K562 (cell line): ENCODE measurements at regions not wholly inside any gene's neighbourhood (a gene's known extent, or its start where the extent isn't known, plus 50 kb on each side); places are given as distances from the start of the nearest gene placed in this dataset.

ENCODE experiments used
- CBX2 ChIP-seq: fragments of 200-600 bp; sonication (generic); IDR thresholded peaks from one replicate; pipeline ENCODE4 v1.6.1; 2012; ENCODE audit warnings: mild to moderate bottlenecking, low read length, inconsistent platforms; ENCODE audit not compliant: insufficient read depth, poor library complexity, severe bottlenecking
- CEBPB ChIP-seq: fragments of 450-650 bp; IDR thresholded peaks from 2 replicates; pipeline ENCODE4 v1.6.1; 2016; ENCODE audit warnings: missing genetic modification characterization, missing compliant biosample characterization
- CSDE1 ChIP-seq, 2 experiments: fragments of 450-650 bp; IDR thresholded peaks; 2 replicates each; pipeline ENCODE4 v1.6.1; 2016; ENCODE audit warnings: mild to moderate bottlenecking in 1 of 2
- ERF ChIP-seq: fragments of 450-650 bp; formaldehyde crosslinking; IDR thresholded peaks from 2 replicates; pipeline ENCODE4 v1.4.0; 2020; ENCODE audit warnings: mild to moderate bottlenecking, mixed read lengths
- ETV1 ChIP-seq: fragments of 450-650 bp; conservative IDR thresholded peaks from 2 replicates; pipeline ENCODE4 v1.6.1; 2016; ENCODE audit warnings: missing genetic modification characterization, control low read depth, low read depth, missing compliant biosample characterization
- ETV6 ChIP-seq, 3 experiments: fragments of 150-350 bp in 1 of 3; sonication (generic) in 1 of 3; formaldehyde crosslinking in 1 of 3; IDR thresholded peaks; 2 replicates each; pipeline versions ENCODE4 v1.6.1 to v1.8.0; 2014 to 2022; ENCODE audit warnings: borderline replicate concordance in 2 of 3, low read depth in 2 of 3, antibody characterized with exemption in 1 of 3, low read length in 1 of 3, mild to moderate bottlenecking in 1 of 3, missing genetic modification reagents in 1 of 3
- FOXA3 ChIP-seq, 2 experiments: fragments of 450-650 bp in 1 of 2; sonication (generic) in 1 of 2; formaldehyde crosslinking; IDR thresholded peaks in 1 of 2; conservative IDR thresholded peaks in 1 of 2; 2 replicates each; pipeline versions ENCODE4 v1.4.0 to v1.8.0; 2020 to 2022; ENCODE audit warnings: mild to moderate bottlenecking in 2 of 2, missing genetic modification reagents in 1 of 2
- FOXP1 ChIP-seq: sonication (generic); formaldehyde crosslinking; IDR thresholded peaks from 2 replicates; pipeline ENCODE4 v1.8.0; 2022; ENCODE audit warnings: mild to moderate bottlenecking, missing genetic modification reagents
- GATAD2A ChIP-seq: fragments of 450-650 bp; IDR thresholded peaks from 2 replicates; pipeline ENCODE4 v1.6.1; 2017
- HMG20B ChIP-seq: fragments of 250-450 bp; sonication (Bioruptor Pico); IDR thresholded peaks from 2 replicates; pipeline ENCODE4 v1.5.0; 2021; ENCODE audit warnings: mild to moderate bottlenecking
- ILF3 ChIP-seq: fragments of 450-650 bp; IDR thresholded peaks from 2 replicates; pipeline ENCODE4 v1.6.1; 2018; ENCODE audit warnings: antibody characterized with exemption, mild to moderate bottlenecking, moderate library complexity, borderline replicate concordance
- KDM2B ChIP-seq: fragments of 250-450 bp; sonication (Bioruptor Pico); IDR thresholded peaks from 2 replicates; pipeline ENCODE4 v1.8.0; 2021; ENCODE audit warnings: mild to moderate bottlenecking, moderate library complexity
- KLF13 ChIP-seq: fragments of 450-650 bp; IDR thresholded peaks from 2 replicates; pipeline ENCODE4 v1.6.1; 2016; ENCODE audit warnings: missing genetic modification characterization, low read depth, mild to moderate bottlenecking, missing compliant biosample characterization, moderate library complexity, borderline replicate concordance
- MEIS2 ChIP-seq: fragments of 450-650 bp; IDR thresholded peaks from 2 replicates; pipeline ENCODE4 v1.6.1; 2014; ENCODE audit warnings: mild to moderate bottlenecking; ENCODE audit not compliant: partially characterized antibody
- PHTF2 ChIP-seq: fragments of 250-450 bp; sonication (Bioruptor Pico); IDR thresholded peaks from 2 replicates; pipeline ENCODE4 v1.5.0; 2021; ENCODE audit warnings: mild to moderate bottlenecking
- PRPF4 ChIP-seq: fragments of 200-400 bp; formaldehyde crosslinking; IDR thresholded peaks from one replicate; pipeline ENCODE4 v1.6.1; 2017; ENCODE audit warnings: low read length, low read depth, mild to moderate bottlenecking; ENCODE audit not compliant: insufficient read depth, poor library complexity, severe bottlenecking
- RBBP5 ChIP-seq: fragments of 200-600 bp; sonication (generic); IDR thresholded peaks from 2 replicates; pipeline ENCODE4 v1.6.1; 2012; ENCODE audit warnings: borderline replicate concordance, mild to moderate bottlenecking, low read length, control low read depth, inconsistent platforms; ENCODE audit not compliant: insufficient read depth, poor library complexity, severe bottlenecking
- TRIM24 ChIP-seq, 2 experiments: fragments of 450-650 bp; IDR thresholded peaks; 2 replicates each; pipeline ENCODE4 v1.6.1; 2016
- ZEB2 ChIP-seq: fragments of 450-650 bp; IDR thresholded peaks from 2 replicates; pipeline ENCODE4 v1.6.1; 2016
- ZFP36 ChIP-seq: fragments of 150-350 bp; IDR thresholded peaks from 2 replicates; pipeline ENCODE4 v1.6.1; 2018; ENCODE audit warnings: low read length, low read depth; ENCODE audit not compliant: partially characterized antibody
- ZNF431 ChIP-seq: sonication (generic); formaldehyde crosslinking; IDR thresholded peaks from 2 replicates; pipeline ENCODE4 v1.8.0; 2022; ENCODE audit warnings: mild to moderate bottlenecking, missing genetic modification reagents
- ZNF445 ChIP-seq: fragments of 250-450 bp; sonication (Bioruptor Pico); IDR thresholded peaks from 2 replicates; pipeline ENCODE4 v1.4.0; 2020; ENCODE audit warnings: low read depth, mild to moderate bottlenecking, moderate library complexity
- ZNF561 ChIP-seq: fragments of 450-650 bp; formaldehyde crosslinking; conservative IDR thresholded peaks from 2 replicates; pipeline ENCODE4 v1.4.0; 2020; ENCODE audit warnings: mild to moderate bottlenecking, moderate library complexity
- TF ChIP-seq, protein P1 (sequence below): fragments of 450-650 bp; IDR thresholded peaks from 2 replicates; pipeline ENCODE4 v1.6.1; 2016; ENCODE audit warnings: antibody characterized with exemption
- TF ChIP-seq, protein P2 (sequence below): fragments of 450-650 bp; IDR thresholded peaks from 2 replicates; pipeline ENCODE4 v1.6.1; 2016; ENCODE audit warnings: missing biosample characterization, missing genetic modification characterization
- TF ChIP-seq, protein P3 (sequence below), 2 experiments: fragments of 450-650 bp in 1 of 2; sonication (generic) in 1 of 2; formaldehyde crosslinking in 1 of 2; IDR thresholded peaks in 1 of 2; conservative IDR thresholded peaks in 1 of 2; 2 replicates each; pipeline versions ENCODE4 v1.6.1 to v1.8.1; 2016 to 2023; ENCODE audit warnings: mild to moderate bottlenecking in 2 of 2, moderate library complexity in 2 of 2, inconsistent platforms in 1 of 2, missing genetic modification reagents in 1 of 2

DNA sequence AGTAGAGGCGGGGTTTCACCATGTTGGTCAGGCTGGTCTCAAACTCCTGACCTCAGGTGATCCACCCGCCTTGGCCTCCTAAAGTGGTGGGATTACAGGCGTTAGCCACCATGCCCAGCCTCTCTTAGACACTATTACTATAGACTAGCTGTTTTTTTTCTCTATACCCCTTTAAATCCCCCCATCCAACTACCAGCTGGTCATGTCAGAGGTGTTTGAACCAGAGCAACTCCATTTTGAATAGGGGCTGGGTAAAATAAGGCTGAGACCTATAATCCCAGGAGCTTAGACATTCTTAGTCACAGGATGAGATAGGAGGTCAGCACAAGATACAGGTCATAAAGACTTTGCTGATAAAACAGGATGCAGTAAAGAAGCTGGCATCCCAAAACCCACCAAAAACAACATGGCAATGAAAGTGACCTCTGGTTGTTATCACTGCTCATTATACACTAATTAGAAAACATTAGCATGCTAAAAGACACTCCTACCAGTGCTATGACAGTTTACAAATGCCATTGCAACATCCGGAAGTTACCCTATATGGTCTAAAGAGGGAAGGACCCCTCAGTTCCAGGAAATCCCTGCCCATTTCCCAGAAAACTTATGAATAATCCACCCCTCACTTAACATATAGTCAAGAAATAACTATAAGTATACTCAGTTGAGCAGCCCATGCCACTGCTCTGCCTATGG is 57.8 kb upstream of the GPD1L start (continued):
- TF ChIP-seq ETV6 (IDR thresholded peaks at IDR 0.05; ENCODE audit: borderline replicate concordance in 1 of 2, low read depth in 2 of 2, low read length in 1 of 2) (no peak), ETV6 (CRISPR knock-in tag; IDR thresholded peaks at IDR 0.05; ENCODE audit: borderline replicate concordance) (no peak), PRPF4 (no peak), CSDE1 (IDR thresholded peaks at IDR 0.05) (no peak), RBBP5 (no peak), FOXP1 (CRISPR knock-in tag) (no peak), CBX2 (no peak), TRIM24 (IDR thresholded peaks at IDR 0.05) (no peak), ZFP36 (peak; percentile 39), CEBPB (tag) (peak; percentile 91), HMG20B (no peak), ZNF561 (peak; percentile 83), ZNF431 (no peak), GATAD2A (no peak), ERF (CRISPR knock-in tag) (peak; percentile 74; the same call in 1 of the 2 replicates), ETV1 (tag) (no peak; the same call in 1 of the 2 replicates), MEIS2 (peak; percentile 54), KDM2B (no peak), ZNF445 (peak; percentile 69; the same call in 1 of the 2 replicates), ILF3 (no peak), PHTF2 (CRISPR knock-in tag) (0 out of 2 replicates have a peak, but pooled peaks have one; percentile 15), ZEB2 (no peak), FOXA3 (CRISPR knock-in tag; conservative IDR thresholded peaks at IDR 0.05 in 1 of 2, IDR thresholded peaks at IDR 0.05 in 1 of 2) (peak in 1 of 2 experiments; percentile 24; a peak in 1 of 4 replicates), KLF13 (tag) (peak; percentile 93)
- TF ChIP-seq, protein P1, sequence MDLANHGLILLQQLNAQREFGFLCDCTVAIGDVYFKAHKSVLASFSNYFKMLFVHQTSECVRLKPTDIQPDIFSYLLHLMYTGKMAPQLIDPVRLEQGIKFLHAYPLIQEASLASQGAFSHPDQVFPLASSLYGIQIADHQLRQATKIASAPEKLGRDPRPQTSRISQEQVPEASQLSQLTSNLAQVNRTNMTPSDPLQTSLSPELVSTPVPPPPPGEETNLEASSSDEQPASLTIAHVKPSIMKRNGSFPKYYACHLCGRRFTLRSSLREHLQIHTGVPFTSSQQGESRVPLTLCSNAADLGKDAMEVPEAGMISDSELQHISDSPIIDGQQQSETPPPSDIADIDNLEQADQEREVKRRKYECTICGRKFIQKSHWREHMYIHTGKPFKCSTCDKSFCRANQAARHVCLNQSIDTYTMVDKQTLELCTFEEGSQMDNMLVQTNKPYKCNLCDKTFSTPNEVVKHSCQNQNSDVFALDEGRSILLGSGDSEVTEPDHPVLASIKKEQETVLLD = no peak
- TF ChIP-seq, protein P2, sequence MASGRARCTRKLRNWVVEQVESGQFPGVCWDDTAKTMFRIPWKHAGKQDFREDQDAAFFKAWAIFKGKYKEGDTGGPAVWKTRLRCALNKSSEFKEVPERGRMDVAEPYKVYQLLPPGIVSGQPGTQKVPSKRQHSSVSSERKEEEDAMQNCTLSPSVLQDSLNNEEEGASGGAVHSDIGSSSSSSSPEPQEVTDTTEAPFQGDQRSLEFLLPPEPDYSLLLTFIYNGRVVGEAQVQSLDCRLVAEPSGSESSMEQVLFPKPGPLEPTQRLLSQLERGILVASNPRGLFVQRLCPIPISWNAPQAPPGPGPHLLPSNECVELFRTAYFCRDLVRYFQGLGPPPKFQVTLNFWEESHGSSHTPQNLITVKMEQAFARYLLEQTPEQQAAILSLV (tag) = peak; percentile 77
- TF ChIP-seq, protein P3, sequence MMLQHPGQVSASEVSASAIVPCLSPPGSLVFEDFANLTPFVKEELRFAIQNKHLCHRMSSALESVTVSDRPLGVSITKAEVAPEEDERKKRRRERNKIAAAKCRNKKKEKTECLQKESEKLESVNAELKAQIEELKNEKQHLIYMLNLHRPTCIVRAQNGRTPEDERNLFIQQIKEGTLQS (IDR thresholded peaks at IDR 0.05) = peak; percentile 39; the same call in 1 of the 2 replicates
- TF ChIP-seq, protein P3 (CRISPR knock-in tag; conservative IDR thresholded peaks at IDR 0.05) = no peak
